NCI-H1930 (cell line): ENCODE measurements at regions not wholly inside any gene's neighbourhood (a gene's known extent, or its start where the extent isn't known, plus 50 kb on each side); places are given as distances from the start of the nearest gene placed in this dataset.

Experiments
- DNase-seq, 2 experiments: peaks; one replicate each; lab custom pipeline; 2025; lab: John Stamatoyannopoulos, UW

DNA sequence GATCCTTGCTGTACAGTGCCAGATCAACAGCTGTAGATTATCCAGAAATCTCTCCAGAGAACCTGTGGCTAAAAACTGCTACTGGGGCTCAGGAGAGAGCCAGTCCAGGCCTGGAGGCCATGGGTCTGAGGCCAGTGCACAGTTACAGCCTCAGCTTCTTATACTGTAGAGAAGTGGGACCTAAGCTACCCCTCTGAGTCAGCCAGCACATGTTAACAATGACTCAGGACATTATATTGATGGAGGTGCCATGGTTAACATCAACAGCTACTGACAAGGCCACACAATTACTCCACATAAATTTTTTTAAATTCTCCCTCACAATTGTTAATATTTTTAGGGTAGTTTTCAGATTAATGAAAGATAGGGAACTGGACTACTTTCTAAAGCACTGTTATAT, 138.5 kb downstream of the RBM26 start:
- no peak for DNase-seq

DNA sequence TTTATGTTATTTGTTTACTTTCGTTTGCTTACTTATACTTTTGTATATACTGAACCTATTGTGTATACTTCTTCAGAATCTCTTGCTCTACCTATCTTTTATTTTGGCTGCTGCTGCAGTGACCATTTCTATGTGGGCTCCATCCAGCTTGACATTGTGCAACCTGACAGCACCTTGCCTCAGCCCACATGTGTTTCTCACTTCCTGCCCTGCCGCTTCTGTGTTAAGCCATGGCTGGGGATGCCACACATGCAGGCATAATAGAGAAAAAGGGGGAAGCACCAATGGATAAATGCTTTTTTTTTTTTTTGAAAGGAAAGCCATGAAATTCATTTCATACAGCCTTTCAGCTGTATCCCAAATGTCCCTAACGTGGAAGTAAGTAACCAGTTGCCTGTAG, 147.6 kb downstream of the RBM26 start:
- DNase-seq = no peak

DNA sequence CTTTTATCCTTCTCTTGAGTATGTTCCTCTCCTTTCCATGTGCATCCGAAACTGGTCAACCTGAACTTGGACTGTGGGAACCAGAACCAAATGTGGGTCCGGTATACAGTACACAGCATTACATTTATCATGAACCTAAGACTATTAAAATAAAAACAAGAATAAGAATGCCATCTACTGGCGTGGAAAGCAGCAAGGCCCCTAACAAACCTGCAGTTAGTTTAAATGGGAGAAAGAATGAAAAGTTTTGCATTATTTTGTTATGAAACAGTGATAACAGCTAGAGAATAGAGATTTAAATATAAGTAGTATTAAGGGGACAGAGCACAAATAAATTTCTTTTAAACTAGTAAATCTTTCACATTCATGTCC, 159.5 kb downstream of the RBM26 start:
- no peak for DNase-seq

DNA sequence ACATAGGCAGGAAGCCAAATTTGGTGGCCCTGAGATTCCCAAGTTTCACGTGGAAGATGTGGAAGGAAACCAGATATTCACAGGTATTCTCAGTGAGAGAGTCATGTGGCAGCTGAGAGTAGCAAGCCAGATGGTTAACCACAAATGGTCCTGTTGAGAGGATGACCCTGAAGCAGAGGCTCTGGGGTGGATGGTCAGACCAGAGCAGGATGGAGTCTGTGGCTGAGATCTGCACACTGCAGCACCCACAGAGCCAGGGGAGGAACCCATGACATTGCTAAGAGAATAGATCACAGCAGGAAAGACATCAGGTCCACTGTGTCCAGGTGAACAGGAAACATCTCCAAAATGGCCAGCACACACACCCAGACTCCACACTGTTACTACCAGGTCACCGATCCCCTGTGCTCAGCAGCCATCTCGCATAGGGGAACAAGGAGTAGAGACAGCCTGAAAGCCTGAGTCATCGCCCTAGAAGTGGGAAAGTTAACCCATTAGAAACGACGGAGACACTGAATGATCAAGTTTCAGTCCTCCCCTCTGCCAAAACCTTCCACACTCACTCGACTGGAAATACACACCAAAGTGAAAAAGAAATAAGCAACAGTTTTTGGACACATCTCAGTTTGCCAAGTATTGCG, 160.0 kb downstream of the RBM26 start:
- no peak for DNase-seq

DNA sequence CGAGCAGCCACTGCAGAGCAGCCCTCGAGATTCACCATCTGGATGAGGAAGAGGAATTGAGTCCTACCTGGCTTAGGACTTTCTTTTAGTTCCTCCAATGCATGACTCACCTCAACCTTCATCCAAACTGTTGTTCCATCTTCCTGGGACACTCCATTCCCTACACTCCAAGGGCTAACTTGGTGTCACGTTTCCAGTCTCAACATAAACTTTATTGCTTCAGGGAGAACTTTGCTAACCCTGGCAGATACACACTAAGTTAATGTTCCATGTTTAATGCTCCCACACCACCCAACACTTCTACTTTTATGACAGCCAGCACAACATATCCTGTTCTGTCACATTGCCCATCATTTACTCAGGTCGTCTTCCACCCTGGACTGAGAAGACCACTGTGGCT, 164.4 kb downstream of the RBM26 start:
- no peak for DNase-seq

DNA sequence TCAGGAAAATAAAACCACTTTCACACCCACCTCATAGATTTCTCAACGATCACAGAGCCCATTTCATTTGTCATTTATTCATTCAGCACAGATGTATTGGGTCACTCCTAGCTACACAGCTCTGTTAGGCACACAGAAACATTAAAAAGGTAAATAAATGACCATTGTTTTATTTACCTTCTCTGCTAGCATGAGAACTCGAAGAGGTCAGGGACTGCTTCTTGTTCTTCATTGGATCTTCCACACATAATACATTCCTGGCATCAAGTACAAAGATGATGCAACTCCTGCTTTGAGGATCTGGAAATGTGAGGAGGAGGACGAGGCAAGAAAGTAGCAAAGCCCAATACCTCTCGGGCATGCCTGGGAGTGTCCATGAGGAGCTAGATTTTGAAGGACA, 168.1 kb downstream of the RBM26 start:
- no peak for DNase-seq

DNA sequence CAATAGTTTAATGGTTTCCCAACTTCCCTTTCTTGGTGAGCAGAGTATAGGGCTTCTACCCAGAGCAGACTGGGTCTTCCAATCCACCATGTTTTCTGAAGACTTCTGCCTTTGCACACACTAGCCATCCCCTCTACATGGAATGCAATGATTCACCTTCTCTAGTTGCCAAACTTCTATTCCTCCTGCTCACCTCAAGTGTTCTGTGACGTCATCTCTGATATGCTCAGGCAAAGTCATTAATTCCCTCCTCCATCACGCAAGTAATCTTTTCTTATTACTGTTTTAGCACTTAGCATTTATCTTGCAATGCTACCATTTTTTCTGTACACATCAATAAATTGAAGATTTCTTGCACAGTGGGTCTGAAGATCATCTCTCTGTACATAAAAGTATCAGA, 174.2 kb downstream of the RBM26 start:
- DNase-seq = no peak

DNA sequence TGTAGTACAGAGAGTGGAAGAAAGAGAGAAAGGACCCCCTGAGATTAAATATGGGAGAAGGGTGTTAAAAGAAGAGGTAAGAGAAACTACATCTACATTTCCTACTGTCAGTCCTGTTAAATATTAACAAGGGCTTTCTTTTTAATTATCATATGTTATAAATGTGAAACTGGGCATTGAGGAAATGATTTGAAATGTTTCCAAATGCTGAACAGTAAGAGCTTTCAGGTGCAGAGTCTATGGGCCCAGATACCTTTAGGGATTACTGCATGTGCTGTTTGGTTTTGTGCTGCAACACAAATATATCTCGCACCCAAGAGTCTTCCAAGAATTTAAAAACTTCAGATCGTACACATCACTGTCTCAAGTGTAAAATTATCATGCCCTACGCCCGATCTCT, 176.3 kb downstream of the RBM26 start:
- DNase-seq = no peak

DNA sequence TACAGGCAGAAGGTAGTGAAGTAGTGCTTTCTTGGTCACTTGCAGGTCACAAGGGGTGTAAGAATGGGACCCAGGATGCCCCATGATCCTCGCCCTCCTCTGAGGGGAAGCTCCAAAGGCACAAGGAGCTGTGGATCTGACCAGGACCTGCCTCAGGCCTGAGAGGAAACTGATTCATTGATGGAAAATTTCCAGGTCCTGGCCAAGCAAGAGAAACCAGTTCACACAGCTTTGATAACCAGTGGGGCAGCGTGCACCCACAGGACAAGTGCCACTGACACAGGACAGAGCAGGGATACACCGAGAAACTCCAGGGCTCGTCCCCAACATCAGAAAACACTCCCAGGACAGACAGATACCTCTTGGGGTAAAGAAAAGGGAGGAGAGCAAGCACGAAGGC, 177.1 kb downstream of the RBM26 start:
- DNase-seq = no peak

DNA sequence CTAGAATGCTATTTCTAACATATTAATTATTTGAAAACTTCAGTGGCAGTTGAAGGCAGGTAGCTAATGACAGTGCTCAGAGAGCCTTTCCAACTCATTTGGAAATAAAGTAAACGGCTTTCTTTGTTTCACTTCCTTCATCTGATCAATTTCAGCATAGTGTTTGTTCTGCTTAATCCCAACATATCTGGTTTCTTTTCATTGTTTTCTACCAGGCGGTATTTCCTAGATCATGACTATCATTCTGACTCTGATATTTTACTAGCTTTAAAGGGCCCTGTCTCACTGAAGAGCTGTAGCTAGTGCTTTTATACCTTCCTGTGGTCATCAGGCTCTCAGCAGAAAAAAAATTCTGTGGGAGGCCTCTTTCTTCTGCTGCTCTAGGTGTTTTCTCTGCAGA, 178.6 kb downstream of the RBM26 start:
- no peak for DNase-seq

DNA sequence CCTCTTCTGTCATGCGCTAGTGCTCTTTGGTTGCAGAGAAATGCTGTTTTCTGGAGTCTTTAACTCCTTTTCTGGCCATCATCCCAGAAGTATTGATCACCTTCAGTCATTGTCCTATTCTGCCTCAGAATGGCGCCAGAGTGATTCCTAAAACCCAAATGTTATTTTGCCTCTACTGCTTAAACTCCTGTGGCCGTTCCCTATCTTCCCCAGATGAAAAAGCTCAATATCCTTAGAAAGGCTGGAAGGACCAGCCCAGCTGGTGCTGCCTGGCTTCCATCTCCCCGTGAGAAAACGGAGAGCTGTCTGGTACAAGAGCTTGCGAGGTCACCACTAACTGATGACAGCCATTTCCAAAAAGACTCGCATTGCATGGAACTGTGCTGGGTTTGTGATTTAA, 179.1 kb downstream of the RBM26 start:
- DNase-seq = no peak

DNA sequence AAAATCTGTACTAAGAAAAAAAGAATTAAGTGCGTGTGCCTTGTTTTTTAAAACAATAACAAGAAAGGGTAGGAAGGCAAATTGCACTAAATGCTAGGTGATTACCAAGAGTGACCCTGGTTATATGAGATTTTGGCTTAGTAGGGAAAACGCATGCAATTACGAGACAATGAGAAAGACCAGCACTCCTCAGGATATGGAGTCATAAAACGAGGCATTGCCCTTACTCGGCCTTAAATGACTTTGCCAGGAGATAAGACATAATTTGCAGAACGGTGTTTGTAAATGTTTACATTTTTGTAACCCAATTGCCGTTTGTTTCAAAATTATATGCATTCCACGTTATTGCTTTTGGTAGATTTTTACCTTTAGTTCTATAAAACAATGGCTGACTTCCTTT, 179.8 kb downstream of the RBM26 start:
- no peak for DNase-seq

DNA sequence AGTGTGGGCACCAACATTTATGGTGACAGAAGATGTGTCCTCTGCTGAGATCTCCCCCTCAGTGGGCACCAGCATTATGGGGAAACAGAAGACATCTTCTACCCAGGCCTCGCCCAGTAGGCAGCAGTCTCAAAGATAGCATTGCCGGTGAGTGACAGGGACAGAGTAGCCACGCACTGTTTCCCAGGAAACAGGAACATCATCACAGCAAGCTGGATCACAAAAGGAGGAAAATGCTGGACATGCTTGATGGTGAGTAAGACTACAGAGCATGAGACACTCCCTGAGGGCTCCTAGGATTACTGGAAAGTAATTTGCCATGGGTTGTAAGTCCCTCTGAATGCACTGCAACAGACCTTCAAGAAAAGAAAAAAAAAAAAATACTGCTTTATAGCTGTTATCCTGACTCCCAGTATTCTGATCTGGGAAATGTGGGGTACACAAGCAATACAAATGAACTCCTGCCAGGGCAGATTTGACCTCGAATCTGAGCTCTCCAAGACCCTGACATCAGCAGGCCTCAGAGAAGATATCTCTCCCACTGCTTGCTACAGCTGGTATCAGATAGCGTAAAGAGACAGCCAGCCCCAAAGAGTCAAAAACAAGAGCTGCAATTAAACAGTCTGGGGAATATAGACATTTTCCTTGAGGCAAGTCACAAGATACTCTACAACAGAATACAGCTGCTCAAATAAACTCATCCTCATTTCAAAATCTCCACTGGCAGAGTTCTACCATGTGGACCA, 180.4 kb downstream of the RBM26 start:
- DNase-seq = no peak

DNA sequence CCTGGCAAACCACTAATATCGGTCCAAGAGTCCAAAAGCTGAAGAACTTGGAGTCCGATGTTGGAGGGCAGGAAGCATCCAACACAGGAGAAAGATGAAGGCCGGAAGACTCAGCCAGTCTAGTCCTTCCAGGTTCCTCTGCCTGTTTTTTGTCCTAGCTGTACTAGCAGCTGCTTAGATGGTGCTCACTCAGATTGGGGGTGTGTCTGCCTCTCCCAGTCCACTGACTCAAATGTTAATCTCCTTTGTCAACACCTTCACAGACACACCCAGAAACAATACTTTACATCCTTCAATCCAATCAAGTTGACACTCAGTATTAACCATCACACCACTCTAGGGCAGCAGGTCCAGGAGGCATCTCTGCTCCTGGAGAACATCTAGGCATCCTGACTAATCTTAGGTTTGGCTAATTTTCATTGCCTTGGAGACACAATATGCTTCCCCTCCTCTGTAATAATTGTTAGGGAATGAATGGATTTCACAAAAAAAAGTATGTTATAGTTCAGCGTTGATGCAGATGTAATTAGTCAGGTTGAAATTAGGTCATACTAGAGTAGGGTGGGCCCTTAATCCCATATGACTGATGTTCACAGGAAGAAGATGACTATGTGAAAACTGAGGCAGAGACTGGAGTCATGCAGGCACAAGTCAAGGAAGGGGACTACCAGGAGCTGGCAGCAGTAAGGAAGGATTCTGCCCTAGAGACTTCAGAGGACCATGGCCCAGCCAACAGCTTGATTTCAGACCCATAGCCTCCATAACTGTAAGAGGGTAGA, 183.4 kb downstream of the RBM26 start:
- DNase-seq = no peak

DNA sequence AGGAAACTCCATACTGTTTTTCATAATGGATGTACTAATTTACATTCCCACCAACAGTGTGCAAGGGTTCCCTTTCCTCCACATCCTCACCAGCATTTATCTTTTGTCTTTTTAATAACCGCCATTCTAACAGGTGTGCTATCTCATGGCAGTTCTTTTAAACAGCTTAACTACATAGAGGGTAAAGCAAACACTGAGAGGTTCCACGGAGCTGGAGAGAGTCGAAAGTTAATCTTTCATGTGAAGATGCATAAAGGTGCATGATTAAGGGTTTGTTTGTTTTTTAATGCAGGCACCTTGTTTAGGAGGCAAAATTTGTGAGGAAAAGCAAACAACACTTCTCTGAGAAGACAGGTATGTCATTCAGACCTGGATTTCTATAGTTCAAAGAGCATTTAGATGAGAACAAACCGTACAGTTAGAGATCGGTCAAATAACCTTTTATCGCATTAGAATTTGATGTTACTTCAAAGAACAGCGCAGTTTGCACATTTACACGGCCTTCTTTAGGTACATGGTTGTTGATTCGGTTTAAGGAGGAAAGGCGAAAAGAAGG, 193.9 kb downstream of the RBM26 start:
- peak; percentile 73 to 88 for DNase-seq

DNA sequence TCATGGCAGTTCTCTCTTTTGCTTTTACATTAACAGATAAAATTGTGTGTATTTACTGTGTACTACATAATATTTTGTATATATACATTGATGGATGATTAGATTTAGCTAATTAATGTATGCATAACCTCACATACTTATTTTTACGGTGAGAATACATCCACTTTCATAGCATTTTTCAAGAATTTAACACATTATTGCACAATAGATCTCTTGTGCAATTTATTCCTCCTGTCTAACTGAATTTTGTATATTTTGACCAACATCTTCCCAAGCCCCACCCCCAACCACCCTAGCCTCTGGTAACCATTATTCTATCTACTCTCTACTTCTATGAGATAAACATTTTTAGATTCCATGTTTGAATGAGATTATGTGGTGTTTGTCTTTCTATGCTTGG, 194.7 kb downstream of the RBM26 start:
- no peak for DNase-seq

DNA sequence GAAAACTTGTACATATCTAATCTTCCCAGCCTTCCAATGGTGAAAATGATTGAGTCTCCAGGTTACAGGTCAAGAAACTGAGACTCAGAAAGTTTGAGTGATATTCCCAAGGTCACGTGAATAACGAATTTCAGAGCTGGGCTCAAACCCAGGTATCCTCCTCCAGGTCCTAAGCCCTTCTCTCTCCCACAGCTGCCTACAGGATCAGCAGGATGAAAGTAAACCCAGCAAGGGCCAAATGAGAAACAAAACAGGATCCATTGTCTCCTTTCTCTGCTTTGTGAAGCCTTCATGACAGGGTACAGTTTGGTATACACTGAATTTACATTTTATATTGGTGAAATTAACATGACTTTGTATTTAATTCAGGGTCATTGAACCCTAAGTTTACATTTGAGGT, 208.1 kb downstream of the RBM26 start:
- DNase-seq = no peak

DNA sequence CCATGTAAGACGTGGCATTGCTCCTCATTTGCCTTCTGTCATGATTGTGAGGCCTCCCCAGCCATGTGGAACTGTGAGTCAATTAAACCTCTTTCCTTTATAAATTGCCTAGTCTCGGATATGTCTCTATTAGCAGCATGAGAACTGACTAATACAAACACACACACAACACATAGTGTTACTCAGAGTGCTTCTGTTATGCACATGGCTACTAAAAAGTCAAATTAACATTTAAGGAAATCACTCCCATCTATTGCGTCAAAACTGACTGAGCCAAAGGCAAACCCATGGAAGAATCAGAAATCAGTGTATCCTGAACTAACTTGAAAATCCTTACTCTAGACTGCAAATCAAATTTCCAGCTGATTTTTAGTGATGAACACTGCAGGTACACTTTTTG, 209.2 kb downstream of the RBM26 start:
- DNase-seq = no peak

DNA sequence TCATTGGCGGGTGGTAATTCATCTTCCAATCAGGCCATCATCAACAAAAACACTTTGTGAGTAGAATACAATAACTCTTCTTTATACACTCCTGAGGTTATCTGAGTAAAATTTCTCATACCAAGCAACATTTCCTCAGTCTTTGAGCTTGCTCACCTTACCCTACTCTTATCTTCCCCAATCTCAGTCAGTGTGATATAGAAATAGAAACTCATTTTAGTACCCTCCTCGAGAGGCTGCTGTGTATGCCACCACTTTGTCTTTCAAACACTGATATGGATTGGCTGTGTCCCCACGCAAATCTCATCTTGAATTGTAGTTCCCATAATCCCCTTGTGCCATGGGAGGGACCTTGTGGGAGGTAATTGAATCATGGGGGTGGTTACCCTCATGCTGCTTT, 209.7 kb downstream of the RBM26 start:
- DNase-seq = no peak

DNA sequence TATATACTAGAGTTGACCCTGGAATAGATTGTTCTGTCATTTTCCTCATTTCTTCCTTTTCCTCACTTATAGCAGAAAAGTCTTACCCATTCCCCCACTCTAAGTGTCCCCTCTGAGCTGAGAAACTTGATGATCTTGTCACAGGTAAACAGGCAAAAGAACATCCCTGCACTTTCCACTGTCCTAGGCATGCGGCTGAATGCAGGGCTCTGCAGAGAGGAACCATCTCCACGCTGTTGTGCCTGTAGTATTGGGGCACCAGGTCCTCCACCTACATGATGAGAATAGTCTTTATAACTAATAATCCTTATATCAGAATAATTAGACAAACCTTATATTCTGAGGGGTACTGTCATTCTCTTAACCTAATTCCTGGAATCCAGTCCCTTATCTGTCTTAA, 211.3 kb downstream of the RBM26 start:
- no peak for DNase-seq

DNA sequence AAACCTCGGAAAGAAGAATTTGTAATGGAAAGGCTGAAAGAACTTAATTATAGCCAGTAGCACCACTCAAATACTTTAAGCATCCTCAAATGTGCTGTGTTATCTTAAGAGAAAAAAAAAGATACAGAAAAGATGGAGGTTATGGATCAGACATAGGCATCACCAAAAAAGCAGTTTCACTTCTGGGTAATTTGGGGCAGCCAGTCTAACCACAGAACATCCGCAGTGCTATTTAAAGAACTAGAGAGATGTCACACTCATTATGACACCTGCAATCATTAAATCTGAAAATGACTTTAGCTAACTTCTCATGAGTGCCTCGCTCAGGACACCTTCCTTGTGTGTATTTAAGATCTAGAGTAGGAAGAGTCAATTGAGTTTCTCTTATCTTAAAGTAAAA, 211.8 kb downstream of the RBM26 start:
- no peak for DNase-seq

DNA sequence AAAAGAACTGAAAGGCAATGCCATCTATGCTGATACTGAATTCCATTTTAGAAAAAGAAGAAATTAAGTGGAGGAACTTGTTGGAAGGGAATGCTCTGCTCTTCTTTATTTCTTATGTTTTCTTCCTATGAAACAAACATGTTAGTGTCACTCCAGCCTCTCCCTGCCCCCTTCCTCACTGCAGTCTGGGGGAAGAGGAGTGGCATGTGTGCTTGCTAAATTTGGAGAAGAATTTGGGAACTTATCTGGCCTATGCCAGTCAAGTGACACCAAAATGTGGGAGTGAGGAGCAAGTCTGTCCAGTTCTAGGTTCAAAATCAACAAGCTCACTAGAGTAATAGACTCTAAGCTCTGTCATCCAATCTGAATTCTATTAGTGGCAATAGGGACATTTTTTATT, 214.6 kb downstream of the RBM26 start:
- no peak for DNase-seq

DNA sequence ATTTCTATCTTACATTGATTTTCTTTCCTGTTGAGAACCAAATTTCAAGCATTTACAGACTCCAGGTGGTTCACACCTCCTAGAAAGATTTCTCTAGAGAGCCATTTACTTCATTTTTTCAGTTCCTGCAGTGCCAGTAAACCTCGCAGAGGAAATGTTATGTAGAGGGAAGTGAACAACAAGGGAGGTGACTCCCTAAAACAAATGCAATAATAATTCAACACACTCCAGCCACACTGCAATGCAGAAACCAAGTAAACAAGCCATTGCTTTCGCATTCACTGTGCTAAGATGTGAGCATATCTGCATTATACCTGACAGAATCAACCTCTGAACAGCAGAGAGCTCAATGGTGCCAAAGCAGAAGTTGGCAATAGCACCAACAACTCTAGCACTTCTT, 215.1 kb downstream of the RBM26 start:
- no peak for DNase-seq
